Activated CD4-positive, alpha-beta T cell treated with anti-CD3 and anti-CD28 coated beads, Interleukin-10, Interleukin-2, amounts not matched to agents 100 ng/mL and 50 ng/mL, durations not matched to agents 16 hours and 8 hours (primary cell): ENCODE measurements at regions not wholly inside any gene's neighbourhood (a gene's known extent, or its start where the extent isn't known, plus 50 kb on each side); places are given as distances from the start of the nearest gene placed in this dataset.

Experiments
- DNase-seq: peaks from one replicate; pipeline ENCODE4 v3.0.0-alpha.2; 2020

- no peak for DNase-seq
Observed at GRCh38 chr6:113120582-113121285, 736.4 kb upstream of the MARCKS start.

- no peak for DNase-seq
Observed at GRCh38 chr6:113121571-113121970, 735.6 kb upstream of the MARCKS start.

- DNase-seq: no peak
Observed at GRCh38 chr6:113122060-113122459, 735.1 kb upstream of the MARCKS start.

- no peak for DNase-seq
Observed at GRCh38 chr6:113125626-113126025, 731.5 kb upstream of the MARCKS start.

GRCh38 chr6:113127786-113128419 is 729.2 kb upstream of the MARCKS start:
- DNase-seq: no peak

- no peak for DNase-seq
Observed at GRCh38 chr6:113128661-113129060, 728.5 kb upstream of the MARCKS start.

GRCh38 chr6:113129991-113130390 is 727.2 kb upstream of the MARCKS start:
- no peak for DNase-seq

GRCh38 chr6:113137426-113137825 is 719.7 kb upstream of the MARCKS start:
- DNase-seq: no peak

GRCh38 chr6:113140721-113141120 is 716.4 kb upstream of the MARCKS start:
- DNase-seq: no peak

- DNase-seq: no peak
Observed at GRCh38 chr6:113141901-113142300, 715.2 kb upstream of the MARCKS start.

- no peak for DNase-seq
Observed at GRCh38 chr6:113142671-113143174, 714.4 kb upstream of the MARCKS start.

GRCh38 chr6:113143206-113143605 is 713.9 kb upstream of the MARCKS start:
- no peak for DNase-seq

GRCh38 chr6:113144117-113144516 is 713.0 kb upstream of the MARCKS start:
- no peak for DNase-seq

GRCh38 chr6:113146878-113147277 is 710.3 kb upstream of the MARCKS start:
- DNase-seq: no peak

- DNase-seq: no peak
Observed at GRCh38 chr6:113147544-113147943, 709.6 kb upstream of the MARCKS start.

GRCh38 chr6:113148566-113148965 is 708.6 kb upstream of the MARCKS start:
- DNase-seq: no peak

- no peak for DNase-seq
Observed at GRCh38 chr6:113149511-113149910, 707.6 kb upstream of the MARCKS start.

GRCh38 chr6:113160306-113161017 is 696.7 kb upstream of the MARCKS start:
- no peak for DNase-seq

- DNase-seq: no peak
Observed at GRCh38 chr6:113161018-113161315, 696.2 kb upstream of the MARCKS start.

- no peak for DNase-seq
Observed at GRCh38 chr6:113162739-113163138, 694.4 kb upstream of the MARCKS start.

- no peak for DNase-seq
Observed at GRCh38 chr6:113168057-113168456, 689.1 kb upstream of the MARCKS start.

GRCh38 chr6:113169484-113169883 is 687.7 kb upstream of the MARCKS start:
- no peak for DNase-seq

- no peak for DNase-seq
Observed at GRCh38 chr6:113170454-113170853, 686.7 kb upstream of the MARCKS start.

GRCh38 chr6:113171882-113172281 is 685.3 kb upstream of the MARCKS start:
- DNase-seq: no peak
